PC-3 (cell line): ENCODE measurements at regions not wholly inside any gene's neighbourhood (a gene's known extent, or its start where the extent isn't known, plus 50 kb on each side); places are given as distances from the start of the nearest gene placed in this dataset.

Experiments used
- ATAC-seq: fragments of 200-7000 bp; cut with Tn5 transposase; 2 replicates; pipeline ENCODE4 v1.9.1; 2020; ENCODE audit warnings: mild to moderate bottlenecking, moderate library complexity
- BruUV-seq: library from RNA; stranded (reverse); fragments of 400-500 nt; replicated peaks from 2 replicates; lab custom pipeline; 2021; lab: Mats Ljungman, UMichigan
- CTCF ChIA-PET: fragments of 300-600 bp; sonication (Branson Sonifier 250); formaldehyde crosslinking; loops from one replicate; lab custom pipeline; 2022; ENCODE audit warnings: antibody characterized with exemption; lab: Charles Lee
- POLR2A ChIA-PET: fragments of 300-600 bp; sonication (Branson Sonifier 250); formaldehyde crosslinking; loops from one replicate; lab custom pipeline; 2022; ENCODE audit warnings: antibody characterized with exemption; ENCODE audit not compliant: unreplicated experiment; lab: Charles Lee
- DNase-seq: peaks from one replicate; pipeline ENCODE4 v3.0.0-alpha.2; 2015
- H2AFZ ChIP-seq: fragments of 300-600 bp; sonication (generic); 2 replicates; pipeline ENCODE4 v1.6.0; 2016; ENCODE audit warnings: antibody characterized with exemption, low read length
- H3F3A ChIP-seq: fragments of 300-600 bp; sonication (generic); one replicate; pipeline ENCODE4 v1.6.0; 2017; ENCODE audit warnings: antibody characterized with exemption, low read length, control low read depth, mild to moderate bottlenecking; ENCODE audit not compliant: unreplicated experiment
- H3K27ac ChIP-seq: fragments of 300-600 bp; sonication (generic); 2 replicates; pipeline ENCODE4 v1.5.1; 2016; ENCODE audit warnings: mild to moderate bottlenecking, low read length
- H3K27me3 ChIP-seq: fragments of 300-600 bp; sonication (generic); 2 replicates; pipeline ENCODE4 v1.6.1; 2016; ENCODE audit warnings: low read length, mixed read lengths
- H3K36me3 ChIP-seq: fragments of 300-600 bp; sonication (generic); 2 replicates; pipeline ENCODE4 v1.6.1; 2016; ENCODE audit warnings: low read depth, mixed run types, low read length, mixed read lengths
- H3K4me1 ChIP-seq: fragments of 300-600 bp; sonication (generic); 2 replicates; pipeline ENCODE4 v1.5.1; 2016; ENCODE audit warnings: low read length; ENCODE audit not compliant: insufficient read depth
- H3K4me2 ChIP-seq: fragments of 300-600 bp; sonication (generic); 2 replicates; pipeline ENCODE4 v1.6.0; 2016; ENCODE audit warnings: low read length
- H3K4me3 ChIP-seq: fragments of 300-600 bp; sonication (generic); 2 replicates; pipeline ENCODE4 v1.5.1; 2016; ENCODE audit warnings: mild to moderate bottlenecking, low read length, mixed read lengths
- H3K79me2 ChIP-seq: fragments of 300-600 bp; sonication (generic); 2 replicates; pipeline ENCODE4 v1.6.1; 2017; ENCODE audit warnings: low read length, mixed read lengths
- H3K9ac ChIP-seq: fragments of 300-600 bp; sonication (generic); 2 replicates; pipeline ENCODE4 v1.6.0; 2016; ENCODE audit warnings: mild to moderate bottlenecking, low read length
- H3K9me2 ChIP-seq: fragments of 300-600 bp; sonication (generic); replicated peaks from 2 replicates; pipeline ENCODE4 v1.6.1; 2016; ENCODE audit warnings: mixed run types, low read length, mixed read lengths
- H3K9me3 ChIP-seq: fragments of 300-600 bp; sonication (generic); 2 replicates; pipeline ENCODE4 v1.6.1; 2016; ENCODE audit warnings: low read length, mixed read lengths
- H4K20me1 ChIP-seq: fragments of 300-600 bp; sonication (generic); 2 replicates; pipeline ENCODE4 v1.6.1; 2016; ENCODE audit warnings: low read length, mixed read lengths
- EZH2 ChIP-seq: fragments of 300-600 bp; sonication (generic); IDR thresholded peaks from one replicate; pipeline ENCODE4 v1.6.1; 2017; ENCODE audit warnings: antibody characterized with exemption, mild to moderate bottlenecking, low read length; ENCODE audit not compliant: unreplicated experiment
- EZH2phosphoT487 ChIP-seq: fragments of 300-600 bp; sonication (generic); IDR thresholded peaks from 2 replicates; pipeline ENCODE4 v1.6.1; 2018; ENCODE audit warnings: mild to moderate bottlenecking, antibody characterized with exemption, low read length, borderline replicate concordance
- intact Hi-C: fragments of 100-400 bp; cut with micrococcal nuclease; formaldehyde crosslinking; loops from 2 replicates; pipeline ENCODE4 v1.9.0; 2023
- TF ChIP-seq, protein P1 (sequence below): fragments of 300-600 bp; sonication (generic); conservative IDR thresholded peaks from 2 replicates; pipeline ENCODE4 v1.5.1; 2017; ENCODE audit warnings: antibody characterized with exemption, low read depth, mild to moderate bottlenecking, low read length

DNA sequence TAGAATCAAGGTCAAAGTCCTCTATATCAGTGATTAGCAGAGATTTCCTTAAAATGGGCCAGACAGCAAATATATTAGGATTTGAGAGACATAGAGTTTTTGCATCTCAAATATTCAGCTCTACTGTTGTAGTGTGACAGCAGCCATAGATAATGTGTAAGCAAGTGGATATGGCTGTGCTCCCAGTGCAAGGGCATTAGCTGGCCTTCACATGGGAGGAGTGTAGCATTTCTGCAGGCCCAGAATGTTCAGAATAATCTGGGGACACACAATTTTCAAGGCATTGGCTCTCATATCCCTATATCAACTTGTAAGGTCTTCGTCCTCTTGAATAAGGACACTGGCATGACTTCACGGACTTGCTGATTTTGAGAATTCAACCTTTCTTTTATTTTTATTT is 402.3 kb upstream of the ADAMTS5 start:
- DNase-seq: no peak
- intact Hi-C loops: loop anchor here (10.0 kb wide), 1 partner anchor 966 kb away; no protein-coding TSS in a partner anchor
- Histone ChIP-seq H3K79me2 (no peaks in the 10 kb centered on the region), H2AFZ (no peak overlapping the region), H3K4me2 (no peak overlapping the region), H3K27me3 (no peaks in the 10 kb centered on the region), H3K9me2 (no peaks in the 10 kb centered on the region), H3K9me3 (peaks cover 4% of the 10 kb centered on the region; the same call in 1 of the 2 replicates), H4K20me1 (no peaks in the 10 kb centered on the region), H3K9ac (no peak overlapping the region), H3K4me1 (no peaks in the 10 kb centered on the region), H3K4me3 (no peak overlapping the region), H3F3A (no peaks in the 10 kb centered on the region), H3K36me3 (no peaks in the 10 kb centered on the region), H3K27ac (no peak overlapping the region)
- no peak for ATAC-seq
- TF ChIP-seq EZH2: no peak
- TF ChIP-seq, protein P1, sequence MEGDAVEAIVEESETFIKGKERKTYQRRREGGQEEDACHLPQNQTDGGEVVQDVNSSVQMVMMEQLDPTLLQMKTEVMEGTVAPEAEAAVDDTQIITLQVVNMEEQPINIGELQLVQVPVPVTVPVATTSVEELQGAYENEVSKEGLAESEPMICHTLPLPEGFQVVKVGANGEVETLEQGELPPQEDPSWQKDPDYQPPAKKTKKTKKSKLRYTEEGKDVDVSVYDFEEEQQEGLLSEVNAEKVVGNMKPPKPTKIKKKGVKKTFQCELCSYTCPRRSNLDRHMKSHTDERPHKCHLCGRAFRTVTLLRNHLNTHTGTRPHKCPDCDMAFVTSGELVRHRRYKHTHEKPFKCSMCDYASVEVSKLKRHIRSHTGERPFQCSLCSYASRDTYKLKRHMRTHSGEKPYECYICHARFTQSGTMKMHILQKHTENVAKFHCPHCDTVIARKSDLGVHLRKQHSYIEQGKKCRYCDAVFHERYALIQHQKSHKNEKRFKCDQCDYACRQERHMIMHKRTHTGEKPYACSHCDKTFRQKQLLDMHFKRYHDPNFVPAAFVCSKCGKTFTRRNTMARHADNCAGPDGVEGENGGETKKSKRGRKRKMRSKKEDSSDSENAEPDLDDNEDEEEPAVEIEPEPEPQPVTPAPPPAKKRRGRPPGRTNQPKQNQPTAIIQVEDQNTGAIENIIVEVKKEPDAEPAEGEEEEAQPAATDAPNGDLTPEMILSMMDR: no peak
- no peak for TF ChIP-seq EZH2phosphoT487
- CTCF ChIA-PET: no interaction called here
- BruUV-seq: no TSS peak
- POLR2A ChIA-PET: no interaction called here

DNA sequence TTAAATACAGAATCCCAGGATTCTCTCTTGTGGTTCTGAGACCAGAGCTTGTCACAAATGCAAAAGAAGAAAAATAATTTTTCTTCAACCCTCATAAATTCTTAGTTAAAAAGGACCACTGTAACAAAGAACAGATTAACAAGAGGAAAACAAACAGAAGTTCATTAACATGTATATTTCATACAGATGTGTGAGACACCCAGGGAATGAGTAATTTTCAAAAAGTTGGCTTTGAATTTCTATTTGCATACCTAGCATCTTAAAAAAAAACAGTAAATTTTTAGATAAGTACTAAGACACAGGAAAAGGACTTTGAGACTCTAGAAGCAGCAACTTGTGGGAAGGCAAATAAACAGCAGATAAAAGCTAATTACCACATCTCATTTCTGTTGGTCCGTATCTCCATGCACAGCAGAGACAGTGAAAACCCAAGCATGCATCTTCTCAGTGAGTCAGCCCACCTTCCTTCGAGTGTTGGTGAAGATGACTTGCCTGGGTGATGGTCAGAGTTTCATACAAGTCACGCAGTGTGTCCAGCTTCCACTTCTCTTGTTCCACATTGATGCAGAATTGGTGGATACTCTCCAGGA is 399.9 kb upstream of the ADAMTS5 start:
- H3K4me2 ChIP-seq: no peak overlapping the region
- H3K79me2 ChIP-seq: no peaks in the 10 kb centered on the region
- no peak overlapping the region for H3K9ac ChIP-seq
- H3K27me3 ChIP-seq: no peaks in the 10 kb centered on the region
- no peaks in the 10 kb centered on the region for H3K9me3 ChIP-seq
- no peaks in the 10 kb centered on the region for H3K4me1 ChIP-seq
- CTCF ChIA-PET: no interaction called here
- no peak overlapping the region for H3K4me3 ChIP-seq
- no peaks in the 10 kb centered on the region for H4K20me1 ChIP-seq
- no peaks in the 10 kb centered on the region for H3K9me2 ChIP-seq
- intact Hi-C loops: loop anchor here (10.0 kb wide), 1 partner anchor 968 kb away; no protein-coding TSS in a partner anchor
- TF ChIP-seq EZH2 (no peak), EZH2phosphoT487 (no peak)
- TF ChIP-seq, protein P1: no peak
- BruUV-seq: no TSS peak
- POLR2A ChIA-PET: no interaction called here
- no peaks in the 10 kb centered on the region for H3F3A ChIP-seq
- no peak overlapping the region for H3K27ac ChIP-seq
- DNase-seq (no peak), ATAC-seq (no peak)
- no peaks in the 10 kb centered on the region for H3K36me3 ChIP-seq
- no peak overlapping the region for H2AFZ ChIP-seq

DNA sequence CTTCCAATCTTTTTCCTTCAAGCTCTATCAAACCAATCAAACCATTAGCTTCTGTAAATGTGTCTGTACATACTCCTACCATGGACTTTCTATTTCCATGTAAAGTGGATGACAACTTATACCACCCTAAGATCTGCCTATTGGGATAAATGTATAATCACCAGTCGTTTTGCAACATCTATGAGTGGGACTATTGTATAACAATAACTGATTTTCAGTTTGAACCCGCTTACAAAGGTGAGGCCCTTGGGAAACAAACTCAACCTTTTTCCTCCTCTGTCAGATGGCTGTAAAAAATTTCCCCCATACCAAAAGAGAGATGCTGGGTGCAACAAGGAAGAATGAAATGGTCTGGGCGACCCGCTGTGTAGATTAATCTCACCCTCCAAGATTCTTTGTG is 399.1 kb upstream of the ADAMTS5 start:
- no peak overlapping the region for H3K27ac ChIP-seq
- H3K36me3 ChIP-seq: no peaks in the 10 kb centered on the region
- no peaks in the 10 kb centered on the region for H3K4me1 ChIP-seq
- ATAC-seq (no peak), DNase-seq (no peak)
- H3K4me3 ChIP-seq: no peak overlapping the region
- H3K79me2 ChIP-seq: no peaks in the 10 kb centered on the region
- no peaks in the 10 kb centered on the region for H3K9me2 ChIP-seq
- H3K9me3 ChIP-seq: no peaks in the 10 kb centered on the region
- no peaks in the 10 kb centered on the region for H4K20me1 ChIP-seq
- H3F3A ChIP-seq: no peaks in the 10 kb centered on the region
- ChIA-PET CTCF (interaction anchor here (0.6 kb wide), 1 partner anchor 560 kb away, joined by 3 read pairs; no protein-coding TSS in a partner anchor), POLR2A (no interaction called here)
- no peak overlapping the region for H3K4me2 ChIP-seq
- no peak for TF ChIP-seq EZH2phosphoT487
- no peak for TF ChIP-seq EZH2
- TF ChIP-seq, protein P1: no peak
- no peak overlapping the region for H2AFZ ChIP-seq
- no TSS peak for BruUV-seq
- intact Hi-C loops: loop anchor here (10.0 kb wide), 1 partner anchor 969 kb away; no protein-coding TSS in a partner anchor
- no peak overlapping the region for H3K9ac ChIP-seq
- no peaks in the 10 kb centered on the region for H3K27me3 ChIP-seq
